Endothelial cell of umbilical vein (primary cell): ENCODE measurements at regions not wholly inside any gene's neighbourhood (a gene's known extent, or its start where the extent isn't known, plus 50 kb on each side); places are given as distances from the start of the nearest gene placed in this dataset.

Experiments used
- BruUV-seq: library from RNA; stranded (reverse); fragments of 400-500 nt; replicated peaks from 2 replicates; lab custom pipeline; 2021; lab: Mats Ljungman, UMichigan
- CTCF ChIA-PET: fragments of 300-600, 350-600 bp; sonication (Branson Sonifier 250); formaldehyde crosslinking; loops from one replicate; lab custom pipeline; 2021; ENCODE audit warnings: antibody characterized with exemption, inconsistent platforms; lab: Charles Lee
- POLR2A ChIA-PET: fragments of 300-600, 350-600 bp; sonication (Branson Sonifier 250); formaldehyde crosslinking; loops from one replicate; lab custom pipeline; 2021; ENCODE audit warnings: antibody characterized with exemption, inconsistent platforms; lab: Charles Lee
- DNase-seq: peaks from one replicate; pipeline ENCODE4 v3.0.0-alpha.2; 2011; ENCODE audit warnings: low read depth, low spot score
- FAIRE-seq: peaks from 2 replicates; lab custom pipeline; 2011; peaks lifted over from hg19 to GRCh38; lab: Jason Lieb, UNC
- H2AFZ ChIP-seq: 2 replicates; pipeline ENCODE4 v1.6.0; 2012; ENCODE audit warnings: low read depth, low read length, control low read depth, inconsistent platforms
- H3K27ac ChIP-seq: 2 replicates; pipeline ENCODE4 v1.5.1; 2011; ENCODE audit warnings: low read depth, mild to moderate bottlenecking, control low read depth, low read length, moderate library complexity; ENCODE audit not compliant: insufficient read depth
- H3K27me3 ChIP-seq, 2 experiments: 2 replicates each; pipeline versions ENCODE4 v1.6.0 to v1.6.1; 2011; ENCODE audit warnings: low read length in 2 of 2, mixed read lengths in 1 of 2; ENCODE audit not compliant: control insufficient read depth in 2 of 2, insufficient read depth in 2 of 2
- H3K36me3 ChIP-seq, 2 experiments: 2 replicates in 1 of 2; 3 replicates in 1 of 2; pipeline ENCODE4 v1.5.1; 2011; ENCODE audit warnings: low read length in 2 of 2, mild to moderate bottlenecking in 1 of 2, moderate library complexity in 1 of 2; ENCODE audit not compliant: control insufficient read depth in 2 of 2, insufficient read depth in 2 of 2; ENCODE audit errors: extremely low read depth in 1 of 2
- H3K4me1 ChIP-seq: 3 replicates; pipeline ENCODE4 v1.5.1; 2011; ENCODE audit warnings: mild to moderate bottlenecking, low read length; ENCODE audit not compliant: control insufficient read depth, insufficient read depth; ENCODE audit errors: extremely low read depth
- H3K4me2 ChIP-seq: 2 replicates; pipeline ENCODE4 v1.6.1; 2011; ENCODE audit warnings: low read length, control low read depth, mixed read lengths; ENCODE audit not compliant: insufficient read depth
- H3K4me3 ChIP-seq, 3 experiments: fragments of 200-600 bp in 1 of 3; sonication (generic), shearing (Covaris generic) in 1 of 3; replicated peaks in 1 of 3; 2 replicates each; pipeline ENCODE4 v1.5.1; 2011 to 2016; ENCODE audit warnings: control low read depth in 3 of 3, low read length in 3 of 3, mild to moderate bottlenecking in 2 of 3, inconsistent platforms in 1 of 3, low read depth in 1 of 3, moderate library complexity in 1 of 3; ENCODE audit not compliant: insufficient read depth in 1 of 3
- H3K79me2 ChIP-seq: 2 replicates; pipeline ENCODE4 v1.6.0; 2012; ENCODE audit warnings: low read length, inconsistent platforms; ENCODE audit not compliant: control insufficient read depth, insufficient read depth
- H3K9ac ChIP-seq: replicated peaks from 2 replicates; pipeline ENCODE3; 2011; ENCODE audit warnings: low read length, control low read depth; ENCODE audit not compliant: insufficient read depth; ENCODE audit errors: extremely low read depth
- H3K9me1 ChIP-seq: replicated peaks from 3 replicates; pipeline ENCODE4 v1.6.0; 2011; ENCODE audit warnings: mild to moderate bottlenecking, low read length; ENCODE audit not compliant: control insufficient read depth, insufficient read depth; ENCODE audit errors: extremely low read depth
- H3K9me3 ChIP-seq: replicated peaks from 2 replicates; pipeline ENCODE4 v1.5.1; 2012; ENCODE audit warnings: low read length, inconsistent platforms; ENCODE audit not compliant: control insufficient read depth, insufficient read depth
- H4K20me1 ChIP-seq: replicated peaks from 2 replicates; pipeline ENCODE3; 2011; ENCODE audit warnings: mild to moderate bottlenecking, low read length; ENCODE audit not compliant: control insufficient read depth, insufficient read depth; ENCODE audit errors: extremely low read depth
- EZH2 ChIP-seq: IDR thresholded peaks from 2 replicates; pipeline ENCODE4 v1.6.1; 2012; ENCODE audit warnings: borderline replicate concordance, low read depth, mild to moderate bottlenecking, moderate library complexity, low read length, inconsistent platforms; ENCODE audit not compliant: severe bottlenecking
- FOS ChIP-seq: IDR thresholded peaks from 2 replicates; pipeline ENCODE4 v1.6.1; 2011; ENCODE audit warnings: mild to moderate bottlenecking, low read length, moderate library complexity, borderline replicate concordance; ENCODE audit not compliant: insufficient read depth
- GATA2 ChIP-seq: IDR thresholded peaks from 2 replicates; pipeline ENCODE4 v1.7.0; 2011; ENCODE audit warnings: low read depth, mild to moderate bottlenecking, moderate library complexity, mixed read lengths, low read length; ENCODE audit not compliant: insufficient read length, insufficient read depth
- POLR2AphosphoS5 ChIP-seq: IDR thresholded peaks from 2 replicates; pipeline ENCODE4 v1.6.1; 2012; ENCODE audit warnings: low read depth, mild to moderate bottlenecking, control low read depth, low read length, moderate library complexity; ENCODE audit not compliant: insufficient read depth
- dilution Hi-C: fragments of 300-500 bp; cut with MboI; formaldehyde crosslinking; loops from one replicate; pipeline ENCODE4 v1.15.0; 2019; ENCODE audit warnings: low sequenced_read_pairs; ENCODE audit not compliant: extremely low pct_ligation_motif_present
- intact Hi-C: fragments of 100-400 bp; cut with micrococcal nuclease; formaldehyde crosslinking; loops from one replicate; pipeline ENCODE4 v1.10.0; 2022
- TF ChIP-seq, protein P1 (sequence below): IDR thresholded peaks from 2 replicates; pipeline ENCODE4 v1.6.1; 2011; ENCODE audit not compliant: insufficient read depth, insufficient read length

DNA sequence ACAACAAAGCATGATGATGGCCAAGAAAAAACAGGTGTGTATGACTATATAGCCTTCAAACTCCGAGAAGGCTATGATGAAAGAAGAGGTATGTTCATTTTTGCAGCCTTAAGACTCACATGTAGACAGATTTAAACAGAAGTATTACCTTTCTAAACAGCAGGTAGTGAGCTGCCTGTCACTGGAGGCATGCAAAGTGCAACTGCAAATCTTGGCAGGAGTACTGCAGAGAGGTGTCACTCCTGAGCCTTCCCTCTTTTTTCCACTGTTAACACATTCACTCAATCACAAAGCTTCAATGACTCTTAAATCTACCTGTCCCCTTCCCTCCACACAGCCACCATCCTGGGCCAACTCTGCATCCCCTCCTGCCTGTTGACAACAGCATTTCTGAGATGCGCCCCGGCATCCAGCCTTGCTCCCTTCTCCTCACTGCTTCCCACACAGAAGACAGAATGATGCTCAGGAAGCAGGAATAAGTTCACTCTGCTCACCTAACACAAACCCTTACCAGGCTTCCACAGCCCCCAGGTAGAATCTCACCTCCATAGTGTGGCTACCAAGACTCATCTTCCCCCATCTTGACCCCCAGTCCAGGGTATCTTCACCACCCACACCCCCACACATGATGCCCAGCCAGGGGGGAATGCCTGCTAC, 161.9 kb upstream of the ZMIZ1 start:
- no peaks in the 10 kb centered on the region for H3K9me1 ChIP-seq
- H2AFZ ChIP-seq = no peak overlapping the region
- intact Hi-C loops (no loop called here), dilution Hi-C loops (no loop called here)
- no peak overlapping the region for H3K9ac ChIP-seq
- H3K4me1 ChIP-seq = no peaks in the 10 kb centered on the region
- no peaks in the 10 kb centered on the region for H3K79me2 ChIP-seq
- FAIRE-seq (no peak), DNase-seq (no peak)
- H3K4me3 ChIP-seq = no peak overlapping the region
- BruUV-seq = no TSS peak
- H3K9me3 ChIP-seq = no peaks in the 10 kb centered on the region
- ChIA-PET CTCF (no interaction called here), POLR2A (no interaction called here)
- H3K27me3 ChIP-seq = no peaks in the 10 kb centered on the region
- H4K20me1 ChIP-seq = no peaks in the 10 kb centered on the region
- H3K4me2 ChIP-seq = no peak overlapping the region
- no peaks in the 10 kb centered on the region for H3K36me3 ChIP-seq
- H3K27ac ChIP-seq = no peak overlapping the region
- TF ChIP-seq POLR2AphosphoS5 = no peak
- TF ChIP-seq, protein P1, sequence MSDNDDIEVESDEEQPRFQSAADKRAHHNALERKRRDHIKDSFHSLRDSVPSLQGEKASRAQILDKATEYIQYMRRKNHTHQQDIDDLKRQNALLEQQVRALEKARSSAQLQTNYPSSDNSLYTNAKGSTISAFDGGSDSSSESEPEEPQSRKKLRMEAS = no peak

DNA sequence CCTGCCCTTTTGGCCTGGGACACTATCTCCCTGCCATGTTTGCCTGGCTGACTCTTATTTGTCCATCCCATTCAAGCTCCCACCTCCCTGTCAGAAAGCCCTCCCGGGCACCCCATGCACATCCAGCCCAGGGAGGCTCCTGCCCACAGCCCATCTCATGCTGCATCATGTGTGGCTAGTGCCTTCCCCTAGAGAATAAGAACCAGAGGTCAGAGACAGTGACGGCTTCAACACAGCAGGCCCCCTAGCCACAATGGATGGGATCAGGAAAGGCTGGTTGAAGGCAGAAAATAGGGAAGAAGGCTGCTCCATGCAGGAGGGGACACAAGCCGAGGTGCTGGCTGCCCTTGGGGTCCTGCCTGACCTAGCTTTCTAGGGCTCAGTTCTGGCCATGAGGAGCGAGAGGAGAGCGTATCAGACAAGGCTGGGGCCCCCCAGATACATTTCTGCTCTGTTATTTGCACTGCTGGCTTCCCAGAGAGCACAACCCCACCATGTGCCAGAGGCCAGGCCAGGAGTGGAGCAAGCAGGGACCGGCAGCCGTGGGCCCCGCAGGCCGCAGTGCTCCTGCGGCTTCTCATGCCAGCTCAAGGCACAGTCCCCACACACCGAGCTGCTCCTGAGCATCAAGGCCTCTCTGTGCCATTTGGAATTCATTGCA, 161.1 kb upstream of the ZMIZ1 start:
- H3K4me2 ChIP-seq = no peak overlapping the region
- no peaks in the 10 kb centered on the region for H3K4me1 ChIP-seq
- H3K79me2 ChIP-seq = no peaks in the 10 kb centered on the region
- ChIA-PET CTCF (no interaction called here), POLR2A (no interaction called here)
- no peak overlapping the region for H3K27ac ChIP-seq
- H3K36me3 ChIP-seq = no peaks in the 10 kb centered on the region
- FAIRE-seq (no peak), DNase-seq (no peak)
- H4K20me1 ChIP-seq = no peaks in the 10 kb centered on the region
- intact Hi-C loops (no loop called here), dilution Hi-C loops (no loop called here)
- no peaks in the 10 kb centered on the region for H3K9me3 ChIP-seq
- TF ChIP-seq EZH2 = no peak
- TF ChIP-seq GATA2 = no peak
- no peak for TF ChIP-seq FOS
- no peak overlapping the region for H3K4me3 ChIP-seq
- no TSS peak for BruUV-seq
- no peaks in the 10 kb centered on the region for H3K27me3 ChIP-seq
- H3K9ac ChIP-seq = no peak overlapping the region
- no peak overlapping the region for H2AFZ ChIP-seq
- no peaks in the 10 kb centered on the region for H3K9me1 ChIP-seq
